DND-41 (cell line): ENCODE measurements at regions not wholly inside any gene's neighbourhood (a gene's known extent, or its start where the extent isn't known, plus 50 kb on each side); places are given as distances from the start of the nearest gene placed in this dataset.

Experiments used
- CTCF ChIP-seq: IDR thresholded peaks from 2 replicates; pipeline ENCODE4 v1.5.1; 2012; ENCODE audit warnings: borderline replicate concordance, low read length, moderate library complexity, mild to moderate bottlenecking; ENCODE audit not compliant: poor library complexity, severe bottlenecking; ENCODE audit errors: extremely low read depth
- EZH2 ChIP-seq: IDR thresholded peaks from 3 replicates; pipeline ENCODE4 v1.6.1; 2012; ENCODE audit warnings: borderline replicate concordance, low read depth, mild to moderate bottlenecking, moderate library complexity, low read length, inconsistent platforms; ENCODE audit not compliant: severe bottlenecking

DNA sequence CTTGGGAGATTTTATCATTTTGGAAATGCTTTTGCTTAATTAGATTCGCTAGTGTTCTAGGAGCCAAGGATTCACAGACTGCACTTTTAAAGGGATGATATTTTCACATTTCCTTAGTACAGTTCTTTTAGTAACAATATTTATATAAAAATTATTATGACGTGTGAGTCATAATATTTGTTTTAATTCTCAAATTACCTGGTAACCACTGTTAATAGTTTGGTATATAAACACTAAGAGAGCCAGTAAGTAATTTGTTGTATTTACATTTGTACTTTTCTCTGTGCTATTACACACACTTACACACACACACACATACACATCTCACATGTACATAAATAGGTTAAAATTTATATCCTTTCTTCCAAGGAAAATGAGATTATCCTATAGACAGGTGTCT, 58.8 kb upstream of the RAD23B start:
- TF ChIP-seq CTCF, result no peak
- TF ChIP-seq EZH2, result no peak
